Loucy (cell line): ENCODE measurements at regions not wholly inside any gene's neighbourhood (a gene's known extent, or its start where the extent isn't known, plus 50 kb on each side); places are given as distances from the start of the nearest gene placed in this dataset.

Experiments used
- CTCF ChIP-seq: fragments of 200-600 bp; sonication (generic); conservative IDR thresholded peaks from 2 replicates; pipeline ENCODE4 v1.5.1; 2014; ENCODE audit warnings: mild to moderate bottlenecking, antibody characterized with exemption, low read length
- EZH2phosphoT487 ChIP-seq: fragments of 200-600 bp; IDR thresholded peaks from 2 replicates; pipeline ENCODE4 v1.6.1; 2018; ENCODE audit warnings: antibody characterized with exemption, mild to moderate bottlenecking, moderate library complexity, borderline replicate concordance

GRCh38 chr15:62270216-62270921, 105.3 kb upstream of the C2CD4B start:
- no peak for TF ChIP-seq CTCF
- TF ChIP-seq EZH2phosphoT487, result no peak
